Right hindlimb (tissue), 1 donor: ENCODE measurements at regions not wholly inside any gene's neighbourhood (a gene's known extent, or its start where the extent isn't known, plus 50 kb on each side); places are given as distances from the start of the nearest gene placed in this dataset.

Experiments
- DNase-seq: peaks from one replicate; pipeline ENCODE4 v3.0.0-alpha.2; 2018

GRCh38 chr5:61263561-61264272 lies 68.3 kb upstream of the ZSWIM6 start:
- no peak for DNase-seq

GRCh38 chr5:61264273-61264661 lies 67.8 kb upstream of the ZSWIM6 start:
- DNase-seq = no peak

DNA sequence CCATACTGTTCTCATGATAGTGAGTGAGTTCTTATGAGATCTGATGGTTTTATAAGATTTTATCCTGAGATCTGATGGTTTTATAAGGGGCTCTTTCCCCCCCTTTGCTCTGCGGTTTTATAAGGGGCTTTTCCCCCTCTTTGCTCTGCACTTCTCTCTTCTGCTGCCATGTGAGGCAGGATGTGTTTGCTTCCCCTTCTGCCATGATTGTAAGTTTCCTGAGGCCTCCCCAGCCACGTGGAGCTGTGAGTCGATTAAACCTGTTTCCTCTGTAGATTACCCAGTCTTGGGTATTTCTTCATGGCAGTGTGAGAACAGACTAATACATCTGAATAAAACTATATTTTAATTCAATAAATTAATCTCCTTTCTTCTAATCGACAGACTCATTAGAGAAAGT lies 64.9 kb upstream of the ZSWIM6 start:
- DNase-seq = no peak

DNA sequence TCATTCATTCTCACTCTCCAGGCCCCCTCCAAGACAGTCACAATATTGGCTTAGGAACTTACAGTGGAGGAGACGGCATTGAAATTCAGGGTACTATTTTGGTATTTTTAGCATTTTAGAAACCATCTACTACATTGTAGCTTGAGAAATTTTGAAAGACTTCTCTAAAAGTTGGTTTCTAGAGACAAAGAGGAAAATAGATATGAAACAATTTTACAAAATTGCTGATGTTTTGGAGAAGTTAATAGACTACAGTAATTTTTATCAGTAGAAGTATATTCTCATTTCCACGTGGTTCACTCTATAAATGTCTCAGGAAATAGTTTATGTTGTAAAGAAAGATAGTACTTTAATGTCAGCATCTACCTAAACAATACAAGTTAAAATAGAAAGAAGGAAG lies 63.2 kb upstream of the ZSWIM6 start:
- DNase-seq = no peak

GRCh38 chr5:61270510-61271165 lies 61.4 kb upstream of the ZSWIM6 start:
- no peak for DNase-seq

- no peak for DNase-seq
Observed at GRCh38 chr5:61272688-61273087, 59.4 kb upstream of the ZSWIM6 start.

GRCh38 chr5:61273279-61273975 lies 58.6 kb upstream of the ZSWIM6 start:
- DNase-seq = no peak

- DNase-seq = no peak
Observed at GRCh38 chr5:61274511-61274911, 57.5 kb upstream of the ZSWIM6 start.

GRCh38 chr5:61275841-61276240 lies 56.2 kb upstream of the ZSWIM6 start:
- peak; percentile 50 for DNase-seq

- no peak for DNase-seq
Observed at GRCh38 chr5:61277190-61277589, 54.9 kb upstream of the ZSWIM6 start.

- no peak for DNase-seq
Observed at GRCh38 chr5:61277781-61278180, 54.3 kb upstream of the ZSWIM6 start.

GRCh38 chr5:61279725-61280124 lies 52.3 kb upstream of the ZSWIM6 start:
- no peak for DNase-seq

GRCh38 chr5:61280205-61280604 lies 51.9 kb upstream of the ZSWIM6 start:
- DNase-seq = no peak

- no peak for DNase-seq
Observed at GRCh38 chr5:61280761-61281427, 51.2 kb upstream of the ZSWIM6 start.

DNA sequence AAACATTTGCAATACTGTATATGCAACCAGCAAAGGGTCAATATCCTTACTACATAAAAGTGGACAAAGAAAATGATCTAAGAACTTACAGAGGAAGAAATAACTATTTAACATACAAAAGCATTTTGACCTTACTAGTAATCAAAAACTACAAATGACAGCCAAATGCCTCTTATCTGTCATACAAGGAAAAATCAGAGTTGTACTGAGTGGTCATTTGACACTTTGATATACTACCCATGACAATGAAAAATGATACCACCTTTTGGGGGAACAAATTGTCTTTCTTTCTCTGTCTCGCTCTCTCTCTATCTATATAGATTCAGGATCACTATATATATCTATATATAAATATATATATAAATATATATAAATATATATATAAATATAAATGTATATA lies 50.4 kb upstream of the ZSWIM6 start:
- DNase-seq = no peak
